CMK (cell line): ENCODE measurements at regions not wholly inside any gene's neighbourhood (a gene's known extent, or its start where the extent isn't known, plus 50 kb on each side); places are given as distances from the start of the nearest gene placed in this dataset.
"Not testable (repeated sequence)": the region's sequence is repeated elsewhere in the genome, so short reads cannot be mapped to it uniquely, and the experiment has no call there.

Source experiments
- DNase-seq: peaks from one replicate; pipeline ENCODE4 v3.0.0-alpha.2; 2010; ENCODE audit warnings: low read depth

GRCh38 chrX:1059576-1060561 lies 152.6 kb downstream of the CRLF2 start:
- no peak for DNase-seq

GRCh38 chrX:1053600-1053999 lies 158.8 kb downstream of the CRLF2 start:
- not testable (repeated sequence) for DNase-seq

- no peak for DNase-seq
Measured at GRCh38 chrX:1053072-1053471, 159.4 kb downstream of the CRLF2 start.

GRCh38 chrX:1052021-1052420 lies 160.4 kb downstream of the CRLF2 start:
- DNase-seq = no peak

- no peak for DNase-seq
Measured at GRCh38 chrX:1051421-1051820, 161.0 kb downstream of the CRLF2 start.

GRCh38 chrX:1045680-1046314 lies 166.7 kb downstream of the CRLF2 start:
- no peak for DNase-seq

- no peak for DNase-seq
Measured at GRCh38 chrX:1041091-1041490, 171.4 kb downstream of the CRLF2 start.

- DNase-seq = not testable (repeated sequence)
Measured at GRCh38 chrX:1035931-1036330, 176.5 kb downstream of the CRLF2 start.

- no peak for DNase-seq
Measured at GRCh38 chrX:1035206-1035605, 177.2 kb downstream of the CRLF2 start.

GRCh38 chrX:1034717-1035116 lies 177.7 kb downstream of the CRLF2 start:
- no peak for DNase-seq

GRCh38 chrX:1031521-1032430 lies 180.7 kb downstream of the CRLF2 start:
- no peak for DNase-seq

- no peak for DNase-seq
Measured at GRCh38 chrX:1029494-1029893, 183.0 kb downstream of the CRLF2 start.

GRCh38 chrX:1027680-1028079 lies 184.8 kb downstream of the CRLF2 start:
- DNase-seq = no peak

GRCh38 chrX:1027133-1027532 lies 185.3 kb downstream of the CRLF2 start:
- DNase-seq = no peak

- no peak for DNase-seq
Measured at GRCh38 chrX:1026263-1027015, 186.0 kb downstream of the CRLF2 start.

- no peak for DNase-seq
Measured at GRCh38 chrX:1025413-1025812, 187.0 kb downstream of the CRLF2 start.

- no peak for DNase-seq
Measured at GRCh38 chrX:1023676-1024075, 188.8 kb downstream of the CRLF2 start.

GRCh38 chrX:1021314-1021993 lies 191.0 kb downstream of the CRLF2 start:
- not testable (repeated sequence) for DNase-seq

GRCh38 chrX:1020634-1021166 lies 191.7 kb downstream of the CRLF2 start:
- no peak for DNase-seq

- DNase-seq = not testable (repeated sequence)
Measured at GRCh38 chrX:1016926-1017325, 195.5 kb downstream of the CRLF2 start.

- not testable (repeated sequence) for DNase-seq
Measured at GRCh38 chrX:1016281-1016680, 196.2 kb downstream of the CRLF2 start.
